NCI-H2227 treated with DMSO at 0.1 percent for 48 hours (cell line): ENCODE measurements at regions not wholly inside any gene's neighbourhood (a gene's known extent, or its start where the extent isn't known, plus 50 kb on each side); places are given as distances from the start of the nearest gene placed in this dataset.

Source experiments
- DNase-seq: peaks from one replicate; lab custom pipeline; 2025; lab: John Stamatoyannopoulos, UW

DNA sequence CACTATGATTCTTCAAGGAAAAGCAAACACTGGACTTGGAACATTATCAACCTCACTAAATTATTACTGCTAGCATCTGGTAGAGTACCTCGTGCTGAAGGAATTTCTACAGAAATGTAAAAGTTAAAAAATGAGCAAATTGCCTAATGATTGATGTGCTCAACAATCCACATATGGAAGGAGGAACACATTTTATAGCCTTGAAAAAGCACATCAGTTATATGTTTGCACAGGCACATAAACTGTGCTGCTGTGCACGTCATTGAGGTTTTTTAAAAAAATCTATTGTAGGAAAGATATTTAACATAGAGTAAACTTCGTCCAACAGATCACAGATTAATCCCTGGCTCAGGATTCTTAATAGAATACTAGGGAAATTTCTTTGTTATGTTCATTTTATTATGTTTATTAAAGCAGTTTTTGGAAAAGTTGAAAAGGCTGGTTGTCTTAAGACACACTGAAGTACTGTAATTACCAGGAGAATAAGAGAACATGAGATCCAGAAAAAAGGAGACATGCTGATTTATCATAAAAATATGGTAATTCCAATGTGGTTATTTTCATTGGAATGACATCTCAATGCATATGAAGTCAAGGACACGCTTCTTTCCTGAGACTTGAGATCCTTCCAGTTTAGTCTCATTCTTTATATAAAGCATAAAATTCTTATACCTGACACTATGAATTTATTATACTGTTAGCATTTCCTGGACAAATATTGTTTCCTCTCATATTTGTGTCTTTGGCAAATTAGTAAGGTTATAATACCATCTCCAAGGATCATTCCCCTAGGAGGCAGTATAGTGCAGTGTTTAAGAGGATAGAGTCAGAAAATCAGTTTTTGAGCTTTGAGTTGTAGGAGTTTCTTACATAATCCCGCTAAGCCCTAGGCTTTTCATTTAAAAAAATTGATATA is 511.1 kb downstream of the TENT5A start:
- no peak for DNase-seq

DNA sequence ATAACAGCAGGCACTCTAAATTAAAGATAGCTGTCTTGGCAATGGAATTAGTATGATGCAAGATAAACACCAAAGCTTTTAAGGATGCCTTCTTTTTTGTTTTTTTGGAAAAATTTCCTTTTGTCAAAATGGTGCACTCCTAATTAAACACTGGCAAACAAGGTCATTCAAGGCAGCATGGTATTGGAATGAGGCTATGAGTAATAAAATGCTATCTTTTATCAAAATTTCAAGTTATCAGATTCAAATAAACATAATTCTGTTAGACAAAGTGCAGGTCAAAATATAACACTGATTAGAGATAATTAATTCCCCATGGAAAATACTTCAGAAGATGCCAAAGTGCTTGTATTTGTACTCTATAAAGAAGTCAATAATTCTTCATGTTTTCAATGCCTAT is 514.1 kb downstream of the TENT5A start:
- no peak for DNase-seq

DNA sequence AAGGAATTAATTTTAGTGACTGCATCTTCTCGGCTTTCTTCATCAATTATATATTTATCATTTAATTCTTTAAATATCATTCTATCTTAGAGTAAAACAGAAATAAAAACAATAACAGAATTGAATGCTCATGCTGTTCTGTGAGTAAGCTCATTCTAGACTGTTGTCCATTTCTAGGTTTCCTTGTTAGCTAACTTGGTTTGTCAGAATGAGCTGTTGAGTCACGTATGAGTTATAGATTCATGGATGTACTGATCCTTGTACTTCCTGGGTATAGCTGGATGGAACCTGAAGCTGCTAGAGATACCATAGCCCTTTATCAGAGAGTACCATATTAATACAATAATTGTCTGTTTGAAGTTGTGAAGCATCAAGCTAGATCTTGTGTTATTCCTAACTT is 515.3 kb downstream of the TENT5A start:
- no peak for DNase-seq

DNA sequence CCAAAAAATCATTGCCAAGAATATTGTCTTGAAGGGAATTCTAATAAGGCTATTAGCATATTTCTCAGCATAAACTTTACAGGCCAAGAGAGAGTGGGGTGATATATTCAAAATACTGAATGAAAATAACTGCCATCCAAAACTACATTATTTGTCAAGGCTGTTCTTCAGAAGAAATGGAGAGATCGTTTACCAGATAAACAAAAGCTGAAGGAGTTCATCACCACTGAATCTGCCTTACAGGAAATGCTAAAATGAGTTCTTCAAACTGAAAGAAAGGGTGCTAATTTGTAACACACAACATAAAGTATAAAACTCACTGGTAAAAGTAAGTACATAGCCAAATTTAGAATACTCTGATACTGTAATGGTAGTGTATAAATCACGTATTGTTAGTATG is 517.0 kb downstream of the TENT5A start:
- no peak for DNase-seq

DNA sequence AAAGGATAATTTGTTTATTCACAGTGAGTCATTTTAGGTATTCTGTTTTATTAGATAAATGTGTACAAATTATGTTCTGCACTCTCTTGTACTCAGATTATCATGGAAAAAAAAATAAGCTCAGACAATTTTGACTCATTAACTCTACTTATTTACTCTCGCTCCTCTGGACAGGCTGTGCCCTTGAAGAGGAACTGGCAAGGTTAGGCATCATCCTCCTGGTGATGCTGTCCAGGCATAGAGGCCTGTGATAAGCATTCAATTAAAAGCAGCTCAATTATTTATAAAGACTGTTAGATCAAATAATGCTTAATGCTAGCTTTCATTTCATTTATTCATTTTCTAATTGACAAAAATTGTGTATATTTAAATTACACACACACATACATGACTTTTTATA is 518.5 kb downstream of the TENT5A start:
- DNase-seq, result no peak

DNA sequence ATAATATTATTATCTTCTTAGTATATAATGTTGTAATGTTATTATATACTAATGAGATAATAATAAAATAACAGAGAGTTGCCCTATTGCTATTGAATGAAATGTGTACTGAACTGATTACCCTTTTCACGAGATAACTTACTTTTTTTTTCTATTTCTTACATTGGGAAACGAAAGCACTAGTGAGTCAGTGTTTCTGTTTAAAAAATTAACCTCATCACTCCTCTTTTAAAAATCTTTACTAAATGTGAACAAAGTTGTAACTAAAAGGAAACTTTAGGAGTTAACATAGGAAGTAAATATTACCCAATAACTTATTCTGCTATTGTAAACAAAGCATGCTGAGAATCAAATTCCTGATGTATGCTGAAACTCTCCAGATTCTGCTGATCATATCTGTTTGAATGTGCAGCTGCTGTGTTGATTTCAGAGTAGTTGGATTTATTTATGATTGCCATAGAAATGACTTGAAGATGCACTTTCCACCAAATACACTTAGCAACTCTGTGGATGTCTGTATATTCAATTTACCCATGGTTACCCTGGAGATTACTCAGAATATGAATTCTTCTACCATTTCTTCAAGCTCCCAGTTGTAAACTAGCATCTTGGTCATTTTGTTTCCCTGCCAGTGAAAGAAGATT is 523.4 kb downstream of the TENT5A start:
- DNase-seq, result no peak

DNA sequence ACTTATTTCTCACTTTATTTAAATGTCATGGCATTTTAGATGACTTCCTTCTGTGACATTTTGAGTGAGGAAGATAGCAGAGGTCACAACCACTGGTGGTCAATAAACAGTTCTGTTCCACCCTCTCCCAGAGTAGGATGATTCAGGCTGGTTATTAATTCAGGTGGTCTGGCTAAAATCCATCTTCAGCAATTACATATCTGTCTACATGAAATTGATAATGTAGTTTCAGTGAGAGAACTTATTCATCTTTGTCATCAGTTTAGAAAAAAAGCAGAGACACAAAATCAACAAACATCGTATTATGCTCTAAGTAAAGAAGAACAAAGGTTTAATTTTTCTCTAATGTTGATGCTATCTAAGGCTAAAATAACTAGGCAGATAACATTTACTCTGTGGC is 525.5 kb downstream of the TENT5A start:
- DNase-seq, result no peak

DNA sequence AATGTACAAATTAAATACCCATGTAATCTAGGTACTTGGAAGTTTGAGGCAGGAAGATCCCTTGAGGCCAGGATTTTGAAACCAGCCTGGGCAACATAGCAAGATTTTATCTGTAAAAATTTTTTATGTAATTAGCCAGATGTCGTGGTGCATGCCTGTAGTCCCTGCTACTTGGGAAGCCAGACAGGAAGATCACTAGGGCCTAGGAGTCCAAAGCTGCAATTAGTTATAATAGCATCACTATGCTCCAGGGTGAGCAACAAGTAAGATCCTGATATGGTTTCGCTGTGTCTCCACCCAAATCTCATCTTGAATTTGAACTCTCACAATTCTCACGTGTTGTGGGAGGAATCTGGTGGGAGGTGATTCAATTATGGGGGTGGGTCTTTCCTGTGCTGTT is 535.8 kb downstream of the TENT5A start:
- no peak for DNase-seq

DNA sequence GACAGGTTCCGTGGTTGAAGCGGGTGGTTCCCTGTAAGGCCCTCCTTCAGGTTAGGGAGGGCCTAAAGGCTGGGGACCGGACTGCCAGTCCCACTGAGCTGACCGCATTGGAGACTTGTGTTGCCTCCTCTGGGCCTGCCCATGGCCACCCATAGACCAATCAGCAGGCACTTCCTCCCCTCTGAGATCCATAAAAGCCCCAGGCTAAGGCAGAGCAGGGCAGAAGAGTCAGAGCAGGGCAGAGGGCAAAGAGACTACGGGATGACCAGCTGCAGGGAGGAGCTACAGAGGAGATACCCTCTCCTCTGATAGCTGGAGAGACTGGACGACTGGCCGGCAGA is 537.4 kb downstream of the TENT5A start:
- no peak for DNase-seq

DNA sequence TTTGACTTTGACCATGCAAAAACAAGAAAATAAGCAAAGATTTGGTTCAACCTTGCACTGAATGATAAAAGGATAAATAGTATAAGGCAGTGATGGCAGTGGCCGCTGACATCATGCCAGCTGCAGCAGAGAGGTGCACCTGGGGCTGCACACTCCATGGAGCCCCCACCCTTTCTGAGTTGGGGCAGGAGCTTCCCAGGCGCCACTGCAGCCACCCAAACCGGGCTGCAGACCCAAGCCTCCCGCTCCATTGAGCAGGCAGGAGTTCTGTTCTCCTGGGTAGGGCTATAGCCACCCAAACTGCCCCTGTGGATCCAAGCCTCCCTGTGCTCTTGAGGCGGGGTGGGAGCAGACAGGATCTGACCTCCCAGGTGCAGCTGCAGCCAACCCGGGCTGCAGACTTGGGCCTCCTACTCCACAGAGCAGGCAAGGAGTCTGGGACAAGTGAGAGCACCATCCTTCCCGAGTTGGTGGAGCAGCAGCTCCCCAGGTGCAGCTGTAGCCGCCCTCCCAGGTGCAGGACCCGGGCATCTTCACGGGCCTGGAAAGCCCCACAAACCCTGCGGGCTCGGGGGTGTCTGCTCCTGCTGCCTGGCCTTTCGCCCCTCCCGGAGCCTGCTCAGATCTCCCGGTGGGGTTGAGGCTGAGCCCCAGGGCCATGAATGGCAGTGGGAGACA is 537.9 kb downstream of the TENT5A start:
- DNase-seq, result no peak

DNA sequence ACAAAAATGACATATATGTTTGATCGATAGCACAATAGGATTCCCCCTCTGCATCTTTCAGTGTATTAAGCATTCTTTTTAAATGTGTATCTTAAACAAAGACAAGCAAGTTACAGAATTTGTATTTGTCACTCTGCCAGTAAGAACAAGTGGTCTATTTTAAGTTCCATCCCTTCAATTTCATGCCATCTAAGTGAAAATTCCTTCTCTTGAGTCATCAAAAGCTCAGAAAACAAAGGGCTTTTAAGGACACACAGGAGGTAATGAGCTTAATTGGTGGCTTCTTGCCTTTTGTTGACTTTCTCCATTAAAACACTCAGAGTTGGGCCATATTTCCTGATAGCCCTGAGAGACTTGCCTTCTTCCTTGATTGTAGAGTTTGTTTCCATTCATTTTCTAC is 547.8 kb downstream of the TENT5A start:
- DNase-seq, result no peak

DNA sequence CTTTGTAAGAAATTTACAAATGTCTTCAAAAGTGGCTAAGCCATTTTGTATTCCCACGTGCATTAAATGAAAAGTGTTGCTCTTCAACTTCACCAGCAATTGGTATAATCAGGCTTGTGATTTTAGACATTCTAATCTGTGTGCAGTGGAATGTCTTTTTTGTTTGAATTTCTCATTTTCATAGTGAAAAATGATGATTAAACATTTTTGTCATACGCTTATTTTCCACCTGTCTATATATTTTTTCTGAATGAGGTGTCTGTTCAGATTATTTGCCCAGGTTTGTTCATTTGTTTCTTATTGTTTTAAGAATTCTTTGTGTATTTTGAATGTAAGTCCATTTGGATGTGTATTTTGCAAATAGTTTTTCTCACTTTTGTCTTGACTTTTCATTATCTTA is 558.1 kb downstream of the TENT5A start:
- DNase-seq, result no peak

DNA sequence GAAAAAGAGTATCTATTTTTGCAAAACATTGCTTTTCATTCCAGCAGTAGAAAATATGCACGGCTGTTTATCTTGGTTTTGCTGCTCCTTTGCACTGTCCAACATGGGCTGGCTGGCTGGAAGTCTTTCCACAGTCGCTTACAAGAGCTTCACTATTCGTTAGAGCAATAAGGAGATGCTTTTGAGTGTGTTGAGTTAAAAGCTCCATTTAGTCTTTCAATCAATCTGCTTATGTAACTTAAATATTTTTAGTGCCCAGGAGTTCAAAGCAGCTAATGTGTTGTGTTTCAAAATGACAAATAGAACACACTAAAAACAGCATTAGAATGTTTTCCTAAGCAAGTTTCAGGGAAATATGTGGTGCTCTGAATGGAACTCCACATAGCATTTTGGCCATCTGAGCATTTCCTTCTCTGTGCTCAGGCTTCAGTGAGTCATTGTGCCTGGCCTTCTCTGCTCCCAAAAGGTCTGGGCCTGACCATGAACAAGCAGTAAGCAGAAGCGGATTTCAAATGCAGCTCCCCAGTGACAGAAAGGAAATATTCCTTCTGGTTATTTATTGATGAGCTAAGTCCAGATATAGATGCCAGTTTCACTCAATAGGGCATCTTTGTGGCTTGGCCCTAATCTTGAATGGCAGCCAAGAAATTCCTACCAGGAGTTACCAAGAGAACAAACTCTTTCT is 580.3 kb downstream of the TENT5A start:
- DNase-seq, result no peak

DNA sequence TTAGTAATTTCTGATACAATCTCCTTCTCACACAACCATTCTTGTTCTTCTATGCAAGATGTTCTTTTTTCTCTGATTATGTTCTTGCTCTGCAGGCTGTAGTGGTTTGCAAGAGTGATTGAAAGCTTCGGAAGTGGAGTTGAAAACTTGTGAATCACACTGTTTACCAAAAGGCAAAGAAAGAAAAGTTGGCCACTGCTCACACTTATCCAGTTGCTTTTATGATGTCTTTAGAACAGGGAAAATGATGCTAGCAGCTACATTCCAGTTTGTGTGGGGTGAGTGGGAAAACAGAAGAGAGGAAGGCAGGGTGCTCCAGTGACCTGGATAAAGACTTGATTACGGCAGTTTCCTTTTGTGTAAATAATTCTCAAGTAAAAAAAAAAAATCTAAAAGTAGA is 583.3 kb downstream of the TENT5A start:
- DNase-seq, result no peak

DNA sequence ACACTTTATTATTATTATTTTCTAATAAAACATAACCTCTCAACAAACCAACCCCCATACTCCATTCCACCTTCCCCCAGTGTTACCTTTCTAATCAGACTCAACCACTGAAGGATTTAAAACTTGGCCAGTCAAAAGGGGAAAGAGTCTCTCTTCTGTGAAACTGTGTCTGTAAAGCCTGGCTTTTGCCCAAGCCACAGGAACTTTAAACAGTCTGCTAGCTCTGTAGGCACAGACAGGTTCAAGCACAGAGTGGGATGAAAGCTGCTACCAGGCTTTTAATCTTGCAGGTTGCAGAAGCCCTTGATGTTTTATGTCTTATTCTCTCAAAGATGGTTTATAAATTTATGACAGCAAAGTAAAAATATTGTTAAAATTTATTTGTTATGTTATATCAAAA is 585.7 kb downstream of the TENT5A start:
- DNase-seq, result no peak

DNA sequence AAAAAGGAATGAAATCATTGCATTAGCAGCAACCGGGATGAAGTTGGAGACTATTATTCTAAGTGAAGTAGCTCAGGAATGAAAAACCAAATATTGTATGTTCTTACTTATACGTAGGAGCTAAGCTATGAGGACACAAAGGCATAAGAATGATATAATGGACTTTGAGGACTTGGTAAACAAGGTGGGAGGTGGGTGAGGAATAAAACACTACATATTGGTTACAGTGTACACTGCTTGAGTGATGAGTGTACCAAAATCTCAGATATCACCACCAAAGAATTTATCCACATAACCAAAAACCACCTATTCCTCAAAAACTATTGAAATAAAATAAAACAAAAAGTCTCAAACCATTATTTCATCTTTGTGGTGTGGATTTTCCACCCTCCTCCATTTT is 593.5 kb downstream of the TENT5A start:
- DNase-seq, result no peak

DNA sequence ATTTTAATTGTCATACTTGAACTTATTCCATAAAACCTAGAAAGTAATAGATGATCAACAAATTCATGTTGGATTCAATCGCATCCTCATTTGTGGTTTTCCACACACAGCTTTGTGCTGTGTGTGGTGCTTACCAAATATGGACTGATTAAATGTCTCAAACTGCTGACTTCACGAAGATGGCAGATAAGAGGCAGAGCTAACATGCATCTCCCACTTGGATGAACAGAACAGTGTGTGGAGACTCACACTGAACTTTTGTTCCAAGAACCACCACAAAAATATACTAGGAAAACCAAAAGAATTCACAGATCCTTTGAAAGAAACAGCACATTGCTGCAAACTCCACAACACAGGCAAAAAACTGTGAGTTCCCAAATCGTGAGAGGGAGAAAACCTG is 603.7 kb downstream of the TENT5A start:
- DNase-seq, result no peak

DNA sequence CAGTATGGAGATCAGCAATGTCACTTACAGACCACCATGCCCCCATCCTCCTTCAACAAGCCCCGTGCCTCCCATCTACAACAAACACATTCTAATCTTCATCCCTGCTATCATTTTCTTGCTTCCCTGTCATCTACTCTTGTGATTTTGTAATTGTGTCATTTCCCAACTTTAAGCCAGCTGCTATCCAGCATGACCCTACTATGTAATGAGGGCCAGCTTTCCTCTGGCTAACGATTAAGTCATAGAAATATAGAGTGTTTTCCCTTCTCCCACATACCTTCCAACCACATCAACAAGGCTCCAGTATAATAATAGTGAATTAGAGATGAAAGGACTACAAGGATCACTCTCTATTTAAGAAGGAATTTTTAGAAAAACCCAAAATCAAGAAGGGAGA is 607.0 kb downstream of the TENT5A start:
- DNase-seq, result no peak

DNA sequence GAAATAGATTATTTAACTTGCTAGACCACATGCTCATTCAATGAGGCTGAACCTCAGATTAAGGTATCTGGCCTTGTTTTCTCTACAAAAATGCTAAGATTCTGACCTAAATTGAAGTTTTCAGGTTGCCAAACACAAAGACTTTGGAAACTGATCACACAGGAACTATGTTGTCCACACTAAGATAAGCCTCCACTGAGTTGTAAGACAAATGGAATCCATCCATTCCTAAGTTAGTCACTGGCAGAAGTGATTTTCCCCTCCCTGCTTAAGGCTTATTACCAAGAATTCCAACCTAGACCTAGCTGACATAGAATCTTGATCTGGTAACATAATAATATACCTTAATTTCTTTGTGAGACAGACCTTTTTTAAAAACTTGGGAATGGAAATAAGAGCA is 608.1 kb downstream of the TENT5A start:
- no peak for DNase-seq

DNA sequence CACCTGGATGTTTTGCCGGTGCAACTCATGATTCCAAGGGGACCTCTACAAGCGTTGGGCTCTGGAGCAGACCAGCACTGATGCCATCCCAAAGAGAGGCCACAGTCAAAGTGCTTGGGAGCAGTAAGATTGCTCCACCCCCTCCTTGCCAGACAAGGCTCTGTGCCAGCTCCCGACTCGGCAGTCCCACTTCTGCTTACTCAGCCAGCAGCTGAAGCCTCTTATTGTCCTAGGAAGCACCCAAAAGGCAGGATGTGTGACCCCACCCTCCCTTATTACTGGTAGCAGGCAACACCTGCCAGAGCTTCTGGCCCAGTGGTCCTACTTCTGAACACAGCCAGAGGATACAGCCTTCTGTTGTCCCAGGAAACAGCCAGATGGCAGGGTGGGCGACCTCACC is 614.2 kb downstream of the TENT5A start:
- DNase-seq, result no peak

DNA sequence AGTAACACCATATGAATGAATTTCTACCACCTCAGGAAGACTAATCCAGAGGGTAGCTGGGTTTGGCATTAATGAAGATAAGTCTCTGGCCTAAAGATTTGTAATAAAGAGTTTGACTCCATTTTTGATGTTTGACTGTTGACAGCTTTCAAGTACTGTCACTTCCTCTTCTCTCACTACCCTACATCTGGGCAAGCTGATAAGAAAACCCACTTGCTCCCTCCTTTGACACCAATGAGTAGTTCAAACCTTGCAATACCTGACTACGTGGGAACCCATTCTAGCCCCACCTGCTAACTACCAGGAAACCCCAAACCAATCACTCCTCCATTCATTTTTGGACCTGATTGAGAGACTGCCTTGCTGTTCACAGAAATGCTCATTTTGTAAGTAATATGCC is 621.5 kb downstream of the TENT5A start:
- DNase-seq, result no peak

DNA sequence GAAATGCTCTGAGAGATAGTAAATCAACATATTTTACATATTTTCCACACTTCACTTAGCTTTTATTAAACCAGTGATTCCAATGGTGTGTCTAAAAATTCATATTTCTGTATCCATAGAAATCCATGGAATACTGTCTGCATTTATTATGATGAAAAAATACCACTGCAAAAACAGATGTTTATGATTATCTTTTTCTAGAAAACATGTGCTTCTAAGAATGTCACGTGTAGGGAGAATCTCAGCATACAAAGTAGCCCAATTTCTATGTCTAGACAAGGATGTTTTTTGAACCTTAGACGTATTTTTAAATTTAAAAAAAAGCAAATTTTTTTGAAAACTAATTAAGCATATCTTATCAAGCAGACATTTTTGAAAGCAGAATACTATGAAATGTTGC is 622.4 kb downstream of the TENT5A start:
- DNase-seq, result no peak

DNA sequence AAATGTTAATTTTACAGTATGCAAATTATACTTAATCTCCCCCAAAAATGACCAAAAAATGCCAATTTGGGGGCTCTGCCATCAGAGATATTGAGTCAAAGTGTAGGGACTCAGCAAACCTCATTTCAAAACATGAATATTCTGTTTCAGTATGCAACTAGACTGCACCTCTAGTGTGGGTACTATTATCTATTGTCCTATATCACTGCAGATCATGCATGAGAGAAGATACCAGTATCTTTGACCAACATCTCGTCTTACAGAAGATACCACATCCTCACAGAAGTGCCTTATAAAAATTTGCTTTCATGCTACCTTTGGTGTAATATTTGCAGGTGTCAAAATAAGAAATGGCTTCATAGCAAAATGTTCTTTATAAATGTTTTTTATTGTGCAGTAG is 623.8 kb downstream of the TENT5A start:
- no peak for DNase-seq
